BLaER1 (cell line): ENCODE measurements at regions not wholly inside any gene's neighbourhood (a gene's known extent, or its start where the extent isn't known, plus 50 kb on each side); places are given as distances from the start of the nearest gene placed in this dataset.

Experiments used
- H3K27ac ChIP-seq: shearing (Covaris generic); formaldehyde crosslinking; 2 replicates; pipeline ENCODE4 v1.8.1; 2022
- H3K27me3 ChIP-seq: shearing (Covaris generic); formaldehyde crosslinking; 2 replicates; pipeline ENCODE4 v1.8.1; 2022
- H3K36me3 ChIP-seq: shearing (Covaris generic); formaldehyde crosslinking; 2 replicates; pipeline ENCODE4 v1.8.1; 2022
- H3K4me1 ChIP-seq: shearing (Covaris generic); formaldehyde crosslinking; 2 replicates; pipeline ENCODE4 v1.8.1; 2022
- H3K4me2 ChIP-seq: shearing (Covaris generic); formaldehyde crosslinking; 2 replicates; pipeline ENCODE4 v1.8.1; 2022
- H3K4me3 ChIP-seq: shearing (Covaris generic); formaldehyde crosslinking; 2 replicates; pipeline ENCODE4 v1.8.1; 2022
- H3K9ac ChIP-seq: shearing (Covaris generic); formaldehyde crosslinking; 2 replicates; pipeline ENCODE4 v1.8.1; 2022
- H3K9me3 ChIP-seq: shearing (Covaris generic); formaldehyde crosslinking; 2 replicates; pipeline ENCODE4 v1.8.1; 2022
- H4K20me1 ChIP-seq: shearing (Covaris generic); formaldehyde crosslinking; 2 replicates; pipeline ENCODE4 v1.8.1; 2022
- Cebpa-rat ChIP-seq: shearing (Covaris generic); IDR thresholded peaks from 2 replicates; pipeline ENCODE4 v1.8.1; 2022

DNA sequence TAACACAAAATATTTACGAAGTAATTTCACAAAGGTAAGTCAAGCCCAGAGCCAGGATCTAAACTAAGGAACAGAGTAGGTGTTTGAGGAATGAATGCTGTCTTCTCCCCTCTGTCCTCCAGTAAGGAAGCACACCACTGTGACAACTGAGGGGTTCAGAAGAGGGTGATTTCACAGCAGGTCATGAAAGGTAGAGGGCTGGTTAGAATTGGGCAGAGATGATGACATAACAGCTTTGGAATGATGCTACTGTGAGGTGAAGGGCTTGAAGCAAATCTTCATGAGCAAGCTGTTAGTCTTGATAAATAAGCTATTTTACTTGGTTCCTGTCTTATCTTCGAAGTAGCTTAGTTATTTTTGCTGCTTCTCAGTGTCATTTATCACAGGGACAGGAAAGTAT lies 498.6 kb downstream of the FGF9 start:
- H3K27ac ChIP-seq = no peak overlapping the region
- no peak overlapping the region for H3K9ac ChIP-seq
- H4K20me1 ChIP-seq = no peaks in the 10 kb centered on the region

DNA sequence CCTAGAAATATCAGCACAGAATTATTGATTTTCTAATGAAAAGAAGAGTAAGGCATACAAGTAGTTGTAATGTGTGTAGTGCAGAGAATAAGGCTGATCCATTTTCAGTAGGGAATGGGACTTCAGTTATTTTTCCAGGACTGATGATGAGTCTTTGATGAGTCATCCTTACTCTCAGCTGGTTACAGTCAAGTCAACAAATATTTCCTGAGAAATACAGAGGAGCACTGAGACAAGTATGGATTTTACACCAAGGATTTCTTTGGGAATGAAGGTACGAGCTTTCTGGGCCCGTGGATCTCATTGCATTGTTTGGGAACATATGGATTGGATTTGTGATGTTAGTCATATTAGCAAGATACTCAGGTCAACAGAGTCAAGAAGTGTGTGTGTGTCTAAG lies 502.7 kb downstream of the FGF9 start:
- Histone ChIP-seq H4K20me1 (no peaks in the 10 kb centered on the region), H3K36me3 (no peaks in the 10 kb centered on the region), H3K4me3 (no peak overlapping the region), H3K9ac (no peak overlapping the region), H3K27ac (no peak overlapping the region), H3K27me3 (no peaks in the 10 kb centered on the region), H3K4me2 (no peak overlapping the region), H3K4me1 (no peaks in the 10 kb centered on the region), H3K9me3 (no peaks in the 10 kb centered on the region)
- no peak for TF ChIP-seq Cebpa-rat

More for the DNA sequence above, 498.6 kb downstream of the FGF9 start:
- no peaks in the 10 kb centered on the region for H3K4me1 ChIP-seq
- no peak overlapping the region for H3K4me3 ChIP-seq
- no peak overlapping the region for H3K4me2 ChIP-seq
- H3K9me3 ChIP-seq = no peaks in the 10 kb centered on the region
- no peak for TF ChIP-seq Cebpa-rat
- H3K27me3 ChIP-seq = no peaks in the 10 kb centered on the region
- H3K36me3 ChIP-seq = no peaks in the 10 kb centered on the region

DNA sequence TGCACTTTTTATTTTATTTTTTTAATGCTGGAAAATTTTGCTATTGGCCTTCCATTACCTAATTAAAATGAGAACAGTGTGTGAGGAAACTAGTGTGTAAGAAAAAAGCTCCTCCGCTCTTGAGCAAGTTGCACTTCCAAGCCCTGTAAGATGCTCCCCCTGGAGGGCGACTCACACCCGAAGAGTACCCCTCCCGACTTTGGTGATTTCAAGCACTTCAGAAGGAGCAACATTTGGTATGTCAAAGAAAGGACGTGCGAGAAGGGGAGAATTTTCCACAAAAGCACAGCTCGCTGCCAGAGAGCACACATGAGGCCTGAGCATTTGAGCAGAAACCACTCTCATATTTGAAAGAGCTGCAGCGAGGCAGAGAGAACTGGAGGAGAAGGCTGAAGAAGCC lies 504.4 kb downstream of the FGF9 start:
- Histone ChIP-seq H3K4me1 (no peaks in the 10 kb centered on the region), H3K4me3 (no peak overlapping the region), H3K27ac (no peak overlapping the region), H3K9ac (no peak overlapping the region), H3K9me3 (no peaks in the 10 kb centered on the region), H3K36me3 (no peaks in the 10 kb centered on the region), H4K20me1 (no peaks in the 10 kb centered on the region), H3K4me2 (no peak overlapping the region), H3K27me3 (no peaks in the 10 kb centered on the region)
- no peak for TF ChIP-seq Cebpa-rat

DNA sequence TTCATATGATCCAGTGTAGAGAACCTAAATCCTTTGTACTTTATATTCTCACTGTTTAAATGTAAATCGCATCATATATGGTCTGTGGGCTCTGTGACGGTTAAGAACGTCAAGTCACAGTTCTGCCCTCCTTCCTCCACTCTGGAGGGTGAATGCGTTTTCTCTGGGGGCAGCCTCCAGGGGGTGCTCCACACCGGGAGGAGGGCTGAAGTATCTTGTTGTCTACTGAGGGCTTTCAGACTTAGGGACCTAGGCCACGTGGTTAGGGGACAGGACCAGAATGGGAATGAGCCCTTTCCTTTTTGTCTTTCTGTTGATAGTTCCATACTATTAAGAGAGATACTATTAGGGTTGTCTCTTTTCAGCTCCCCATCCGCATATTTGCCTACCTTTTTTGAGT lies 504.9 kb downstream of the FGF9 start:
- Histone ChIP-seq H4K20me1 (no peaks in the 10 kb centered on the region), H3K4me3 (no peak overlapping the region), H3K36me3 (no peaks in the 10 kb centered on the region), H3K4me2 (no peak overlapping the region), H3K9ac (no peak overlapping the region), H3K9me3 (no peaks in the 10 kb centered on the region), H3K4me1 (no peaks in the 10 kb centered on the region), H3K27me3 (no peaks in the 10 kb centered on the region), H3K27ac (no peak overlapping the region)
- no peak for TF ChIP-seq Cebpa-rat

DNA sequence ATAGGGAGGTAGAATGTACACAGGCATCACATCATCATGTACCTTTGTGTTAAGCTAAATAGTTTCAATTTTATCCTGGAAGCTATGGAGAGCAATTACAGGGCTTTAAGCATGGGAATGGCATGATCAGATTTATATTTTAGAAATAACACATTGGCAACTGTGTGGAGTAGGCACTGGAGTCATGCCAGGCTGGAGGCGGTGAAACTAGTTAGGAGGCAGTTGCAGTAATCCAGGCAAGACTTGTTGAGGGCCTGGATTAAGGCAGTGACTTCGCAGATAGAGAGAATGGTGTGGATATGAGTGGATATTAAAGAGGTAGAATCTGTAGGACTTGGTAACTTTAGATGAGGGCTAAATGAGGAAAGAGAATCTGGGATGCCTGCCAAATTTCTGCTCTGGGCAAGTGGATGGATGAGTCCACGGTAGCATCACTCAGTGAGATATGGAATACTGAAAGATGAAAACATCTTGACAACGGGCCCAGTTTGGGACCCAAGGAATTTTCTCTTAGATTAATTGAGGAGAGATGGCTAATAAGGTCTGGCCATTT lies 506.2 kb downstream of the FGF9 start:
- no peaks in the 10 kb centered on the region for H4K20me1 ChIP-seq
- no peak for TF ChIP-seq Cebpa-rat
- no peak overlapping the region for H3K4me2 ChIP-seq
- H3K4me3 ChIP-seq = no peak overlapping the region
- no peak overlapping the region for H3K9ac ChIP-seq
- H3K4me1 ChIP-seq = no peaks in the 10 kb centered on the region
- no peaks in the 10 kb centered on the region for H3K36me3 ChIP-seq
- no peaks in the 10 kb centered on the region for H3K27me3 ChIP-seq
- H3K9me3 ChIP-seq = no peaks in the 10 kb centered on the region
- no peak overlapping the region for H3K27ac ChIP-seq

DNA sequence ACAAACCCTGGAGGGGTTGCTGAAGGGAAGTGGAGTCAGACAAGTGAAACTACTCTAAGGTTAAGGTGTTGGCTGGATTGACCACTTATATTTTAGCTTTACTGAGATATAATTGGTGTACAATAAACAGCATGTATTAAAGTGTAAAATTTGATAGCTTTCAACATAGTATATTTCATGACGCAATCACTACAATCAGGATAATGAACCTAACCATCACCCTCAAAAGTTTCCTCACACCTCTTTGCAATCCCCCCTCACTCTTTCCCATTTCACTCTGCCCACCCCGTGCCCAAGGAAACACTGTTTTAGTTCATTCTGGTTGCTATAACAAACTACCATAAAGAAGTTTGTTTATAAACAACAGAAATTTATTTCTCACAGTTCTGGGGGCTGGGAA lies 508.0 kb downstream of the FGF9 start:
- Histone ChIP-seq H3K27me3 (no peaks in the 10 kb centered on the region), H3K9ac (no peak overlapping the region), H3K36me3 (no peaks in the 10 kb centered on the region), H3K4me1 (no peaks in the 10 kb centered on the region), H4K20me1 (no peaks in the 10 kb centered on the region), H3K27ac (no peak overlapping the region), H3K4me2 (no peak overlapping the region), H3K4me3 (no peak overlapping the region), H3K9me3 (no peaks in the 10 kb centered on the region)
- 0 out of 2 replicates have a peak, but pooled peaks have one; percentile 8 for TF ChIP-seq Cebpa-rat

DNA sequence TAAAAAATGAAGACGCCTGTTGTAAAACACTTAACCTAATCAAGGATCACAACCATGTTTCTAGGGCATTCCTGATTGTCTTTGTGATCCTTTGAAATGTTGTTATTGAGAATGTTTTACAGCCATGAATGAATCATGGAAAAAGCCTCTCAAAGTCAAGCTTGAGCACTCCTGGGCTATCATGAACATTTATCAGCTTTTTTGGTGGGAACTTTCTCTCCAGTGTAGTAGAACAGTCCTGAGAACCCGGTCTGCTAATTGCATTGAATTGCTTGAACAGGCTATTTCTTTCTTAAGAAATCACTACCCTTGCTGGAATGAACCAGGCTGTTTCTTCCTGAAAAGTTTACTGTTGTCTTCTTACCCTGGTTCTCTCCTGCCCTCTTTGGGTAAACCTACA lies 516.5 kb downstream of the FGF9 start:
- H4K20me1 ChIP-seq = no peaks in the 10 kb centered on the region
- no peaks in the 10 kb centered on the region for H3K36me3 ChIP-seq
- H3K27ac ChIP-seq = no peak overlapping the region
- H3K27me3 ChIP-seq = no peaks in the 10 kb centered on the region
- H3K4me2 ChIP-seq = no peak overlapping the region
- no peak for TF ChIP-seq Cebpa-rat
- H3K4me1 ChIP-seq = no peaks in the 10 kb centered on the region
- no peak overlapping the region for H3K4me3 ChIP-seq
- H3K9ac ChIP-seq = no peak overlapping the region
- no peaks in the 10 kb centered on the region for H3K9me3 ChIP-seq

DNA sequence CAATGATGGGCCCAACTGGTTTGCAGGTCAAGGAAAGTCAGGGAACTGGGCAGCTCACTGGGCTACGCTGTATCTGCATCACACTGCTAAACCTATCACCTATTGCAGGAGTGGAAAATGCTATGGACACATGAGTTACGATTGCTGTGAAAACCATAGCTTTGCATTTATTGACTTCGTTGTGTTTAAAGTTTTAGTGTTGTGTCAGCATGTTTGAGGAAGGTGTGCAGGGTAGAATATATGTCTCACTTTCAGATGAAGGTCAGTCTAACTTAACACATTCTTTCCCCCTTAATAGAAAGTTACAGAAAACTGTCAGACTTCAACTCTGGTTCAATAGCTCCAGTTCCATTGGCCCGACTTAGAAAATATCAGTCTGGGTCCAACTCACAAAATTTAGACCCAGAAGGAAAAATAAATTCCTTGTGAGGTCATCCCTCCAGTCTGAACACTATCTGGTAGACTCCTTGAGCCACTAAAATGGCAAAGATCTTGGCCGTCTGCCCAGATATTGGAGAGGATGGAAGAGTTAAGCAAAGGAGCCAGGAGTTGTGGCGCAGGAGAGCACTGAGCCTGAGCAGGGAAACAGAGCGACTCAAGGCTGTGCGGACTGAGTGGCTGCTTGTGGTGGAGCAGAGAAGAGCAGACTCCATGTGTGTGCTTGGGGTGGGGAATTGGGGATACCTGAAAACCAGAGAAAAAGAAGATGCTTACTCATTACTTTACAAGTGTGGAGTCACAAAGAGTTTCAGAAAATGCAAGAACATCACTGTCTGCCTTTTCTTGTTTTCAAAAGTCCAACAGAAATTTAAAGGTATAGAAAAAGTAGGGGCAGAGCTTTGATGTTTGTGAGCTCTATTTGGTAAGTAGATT lies 518.5 kb downstream of the FGF9 start:
- Histone ChIP-seq H4K20me1 (no peaks in the 10 kb centered on the region), H3K4me2 (no peak overlapping the region)

DNA sequence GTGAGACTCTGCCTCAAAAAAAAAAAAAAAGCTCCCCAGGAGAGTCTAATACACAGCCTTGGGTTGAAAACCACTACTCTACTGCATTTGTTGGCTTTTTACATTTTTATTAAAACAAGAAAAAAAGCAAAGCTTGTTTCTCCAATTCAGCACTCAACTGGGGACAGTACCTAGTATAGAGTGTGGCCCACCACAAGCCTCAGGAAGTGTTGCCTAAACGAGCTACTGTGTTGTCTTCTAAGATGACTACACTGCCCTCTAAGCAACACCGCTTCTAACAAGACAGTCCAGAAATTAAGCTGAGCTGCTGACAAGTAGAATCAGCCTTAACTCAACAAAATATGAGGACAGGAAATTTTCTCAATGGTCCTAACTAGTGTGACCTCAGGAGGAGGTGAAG lies 522.2 kb downstream of the FGF9 start:
- Histone ChIP-seq H3K36me3 (no peaks in the 10 kb centered on the region), H3K4me1 (no peaks in the 10 kb centered on the region), H3K27ac (no peak overlapping the region), H3K4me2 (no peak overlapping the region), H4K20me1 (no peaks in the 10 kb centered on the region), H3K27me3 (no peaks in the 10 kb centered on the region), H3K4me3 (no peak overlapping the region), H3K9me3 (peaks cover 4% of the 10 kb centered on the region; the same call in 1 of the 2 replicates), H3K9ac (no peak overlapping the region)
- no peak for TF ChIP-seq Cebpa-rat

More for the DNA sequence above, 518.5 kb downstream of the FGF9 start:
- no peak overlapping the region for H3K4me3 ChIP-seq
- H3K36me3 ChIP-seq = no peaks in the 10 kb centered on the region
- peaks cover 4% of the 10 kb centered on the region; the same call in 1 of the 2 replicates for H3K9me3 ChIP-seq
- H3K4me1 ChIP-seq = no peaks in the 10 kb centered on the region
- no peak overlapping the region for H3K27ac ChIP-seq
- no peak for TF ChIP-seq Cebpa-rat
- H3K9ac ChIP-seq = no peak overlapping the region
- no peaks in the 10 kb centered on the region for H3K27me3 ChIP-seq

DNA sequence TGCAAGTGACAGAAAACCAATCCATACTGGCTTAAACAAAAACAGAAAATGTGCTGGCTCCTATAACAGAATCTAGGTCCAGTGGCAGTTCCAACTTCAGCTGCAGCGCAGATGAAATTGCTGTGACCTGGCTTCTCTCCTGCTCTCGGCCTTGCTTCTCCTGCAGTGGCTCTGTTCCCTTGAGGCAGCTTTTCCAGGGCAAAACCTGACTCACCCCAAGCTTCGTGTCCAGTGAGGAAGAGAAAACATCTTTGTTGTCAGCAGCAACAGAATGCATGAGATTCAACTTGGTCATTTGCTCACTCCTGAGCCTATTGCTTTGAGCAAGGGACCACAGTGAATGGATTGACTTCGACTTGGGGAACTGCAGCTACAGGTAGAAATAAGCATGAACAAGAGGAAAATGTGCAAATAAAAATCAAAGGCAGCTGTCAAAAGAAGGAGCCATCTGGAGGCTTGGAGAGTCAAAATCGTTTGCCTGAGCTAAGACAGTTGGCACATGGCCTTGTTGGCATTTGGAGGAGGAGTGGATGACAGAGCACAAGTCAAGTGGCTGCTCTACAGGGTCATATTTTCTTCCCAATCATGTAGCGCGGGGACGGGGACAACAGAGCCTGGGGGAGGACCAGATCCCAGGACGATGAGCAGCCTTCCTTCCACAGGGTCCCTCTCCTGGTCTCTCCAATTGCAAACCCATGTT lies 523.4 kb downstream of the FGF9 start:
- H3K9ac ChIP-seq = no peak overlapping the region
- no peaks in the 10 kb centered on the region for H3K27me3 ChIP-seq
- no peak overlapping the region for H3K4me3 ChIP-seq
- H3K4me2 ChIP-seq = no peak overlapping the region
- no peak for TF ChIP-seq Cebpa-rat
- H3K27ac ChIP-seq = no peak overlapping the region
- no peaks in the 10 kb centered on the region for H3K36me3 ChIP-seq
- H3K4me1 ChIP-seq = no peaks in the 10 kb centered on the region
- H4K20me1 ChIP-seq = no peaks in the 10 kb centered on the region
- peaks cover 4% of the 10 kb centered on the region; the same call in 1 of the 2 replicates for H3K9me3 ChIP-seq
